CMK (cell line): ENCODE measurements at regions not wholly inside any gene's neighbourhood (a gene's known extent, or its start where the extent isn't known, plus 50 kb on each side); places are given as distances from the start of the nearest gene placed in this dataset.

Source experiments
- DNase-seq: peaks from one replicate; pipeline ENCODE4 v3.0.0-alpha.2; 2010; ENCODE audit warnings: low read depth

DNA sequence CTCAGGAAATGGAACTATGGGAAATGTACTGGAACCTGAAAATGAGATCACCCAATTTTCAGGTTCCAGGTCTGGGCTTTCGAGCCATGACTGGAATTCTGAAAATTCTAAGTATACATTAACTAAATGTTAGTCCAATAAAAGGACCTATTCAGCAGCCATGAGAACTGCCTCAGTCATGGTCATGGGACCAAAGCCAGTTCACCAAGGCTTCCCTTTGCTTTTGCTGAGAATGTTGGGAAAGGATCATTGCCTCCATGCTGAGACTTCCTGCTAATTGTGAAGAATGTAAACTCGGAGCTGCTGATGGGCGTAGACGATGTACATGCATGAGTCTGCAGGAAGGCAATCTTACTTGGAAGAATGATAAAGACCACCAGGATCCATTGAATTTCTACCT lies 624.4 kb upstream of the SOX11 start:
- no peak for DNase-seq

DNA sequence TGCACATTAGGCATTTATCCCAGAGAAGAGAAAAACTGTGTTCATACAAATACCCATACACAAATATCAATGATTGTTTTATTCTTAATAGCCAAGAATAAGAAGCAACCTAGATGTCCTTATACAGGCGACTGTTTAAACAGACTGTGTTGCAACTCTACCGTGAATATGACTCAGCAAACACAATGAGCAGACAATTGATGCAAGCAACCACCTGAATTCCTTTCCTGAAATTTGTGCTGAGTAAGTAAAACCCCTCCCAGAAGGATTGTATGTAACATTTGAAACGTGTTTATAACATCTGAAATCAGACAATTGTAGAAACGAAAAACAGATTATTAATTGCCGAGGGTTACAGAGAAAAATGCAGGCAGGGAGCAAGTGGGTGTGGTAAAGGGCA lies 621.9 kb upstream of the SOX11 start:
- no peak for DNase-seq

DNA sequence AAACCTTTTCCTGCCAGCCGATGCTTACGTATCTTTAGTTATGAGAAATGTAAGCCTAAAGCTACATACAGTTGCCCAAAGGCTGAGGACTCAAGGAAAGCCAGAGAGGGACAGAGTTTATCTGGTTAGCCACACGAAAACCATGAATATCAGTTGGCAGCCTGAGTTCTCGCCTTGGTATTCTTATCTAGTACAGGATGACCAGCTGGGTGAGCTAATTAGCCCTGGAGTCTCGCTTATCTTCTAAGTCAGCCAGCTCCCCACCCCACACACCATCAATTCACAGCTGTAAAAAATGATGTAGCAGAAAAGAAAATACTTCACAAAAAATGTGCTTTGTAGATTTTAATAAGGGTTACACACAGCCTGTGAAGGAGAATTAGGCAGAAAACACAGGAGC lies 617.5 kb upstream of the SOX11 start:
- peak; percentile 74 for DNase-seq

DNA sequence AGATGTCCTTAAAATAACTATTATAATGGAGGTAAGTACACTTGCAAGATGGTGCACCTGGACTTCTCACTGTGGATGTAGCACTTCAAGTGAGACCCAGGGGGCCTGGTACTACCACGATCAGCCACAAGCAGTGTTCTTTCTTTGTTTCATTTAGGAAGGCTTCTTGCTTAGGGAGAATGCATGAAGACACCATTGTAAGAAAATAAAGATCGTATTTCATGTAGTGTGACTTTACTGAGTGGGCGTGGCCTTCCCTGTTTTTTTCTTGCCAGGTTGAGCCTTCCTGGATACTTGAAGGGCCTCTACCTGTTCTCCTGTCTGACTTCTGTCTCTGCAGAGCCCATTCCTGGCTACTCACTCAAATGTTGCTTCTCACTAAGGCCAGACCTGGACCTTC lies 615.6 kb upstream of the SOX11 start:
- DNase-seq, result no peak

DNA sequence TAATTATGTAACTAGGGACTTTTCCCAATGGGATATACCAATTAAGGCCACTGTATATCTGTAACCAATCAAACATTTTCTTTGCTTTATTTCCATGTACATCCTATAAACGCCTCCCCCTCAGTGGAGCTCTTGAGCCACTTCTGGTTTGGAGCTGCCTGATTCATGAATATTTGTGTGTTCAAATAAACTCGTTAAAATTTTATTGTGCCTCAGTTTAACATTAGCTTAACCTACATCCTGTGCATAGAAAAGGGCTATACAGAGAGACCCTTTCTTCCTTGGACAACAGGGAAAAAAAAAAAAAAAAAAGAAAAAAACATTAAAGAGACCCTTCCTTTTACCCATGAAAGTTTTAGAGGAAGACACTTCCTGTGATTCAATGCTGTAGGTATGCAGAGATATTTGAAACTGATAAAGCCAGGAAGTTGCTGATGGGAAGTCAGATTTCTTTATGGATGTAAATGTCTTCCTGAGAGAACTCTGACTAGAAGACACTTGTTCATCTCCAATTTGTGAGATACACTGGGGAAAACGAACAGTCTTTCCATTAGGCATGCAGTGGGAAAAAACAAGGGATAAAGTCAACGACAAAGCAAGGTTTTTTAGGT lies 614.6 kb upstream of the SOX11 start:
- DNase-seq, result no peak

DNA sequence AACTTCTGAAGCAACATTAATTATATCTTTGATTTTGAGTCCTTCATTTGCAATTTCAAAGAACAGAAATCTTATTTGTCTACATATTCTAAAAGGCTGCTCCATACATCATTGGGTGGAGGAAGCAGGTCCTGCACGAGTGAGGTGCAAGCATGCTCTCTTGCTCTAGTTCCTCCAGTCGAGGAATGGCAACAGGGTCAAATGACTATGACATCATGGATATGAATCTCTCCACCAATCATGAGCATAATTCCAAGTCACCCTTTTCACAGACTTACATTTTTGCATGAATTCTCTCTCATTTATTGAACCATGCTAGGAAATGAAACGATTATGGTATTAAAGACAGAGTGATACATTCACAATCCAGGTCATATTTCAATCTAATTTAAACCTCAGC lies 608.8 kb upstream of the SOX11 start:
- no peak for DNase-seq

DNA sequence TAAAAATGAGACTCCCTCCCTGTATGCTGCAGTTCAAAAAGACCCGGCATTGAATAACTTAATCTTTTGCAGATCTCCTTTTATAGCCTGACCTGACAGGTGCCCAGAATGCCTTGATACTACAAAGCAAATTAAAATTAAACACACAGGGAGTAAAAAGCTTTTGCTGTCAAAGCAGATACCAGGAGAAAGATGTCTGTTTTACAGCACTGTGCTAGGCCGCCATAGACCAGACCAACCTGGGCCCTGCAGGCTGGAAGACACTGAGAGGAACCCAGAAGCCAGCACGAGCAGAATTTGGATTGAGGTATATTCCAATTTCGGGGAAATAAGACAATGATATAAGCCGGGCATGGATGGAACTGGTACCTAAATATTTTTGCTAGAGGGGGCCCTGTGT lies 602.8 kb upstream of the SOX11 start:
- DNase-seq, result no peak

DNA sequence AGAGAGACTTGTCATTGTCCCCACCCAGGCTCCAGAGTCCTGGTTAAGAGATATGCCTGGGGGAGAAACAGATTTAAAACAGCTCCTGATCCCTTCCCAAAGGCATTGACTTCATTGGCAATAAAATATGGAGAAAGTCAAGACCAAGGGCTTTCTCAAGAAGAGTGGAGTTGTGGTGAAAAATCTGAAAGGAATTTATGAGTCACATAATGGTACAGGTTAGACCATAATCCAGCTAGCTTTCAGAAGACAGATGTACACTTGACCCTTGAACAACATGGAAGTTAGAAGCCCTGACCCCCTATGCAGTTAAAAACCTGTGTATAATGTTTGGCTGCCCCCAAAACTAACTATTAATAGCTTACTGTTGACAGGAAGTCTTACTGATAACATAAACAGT lies 599.1 kb upstream of the SOX11 start:
- no peak for DNase-seq

DNA sequence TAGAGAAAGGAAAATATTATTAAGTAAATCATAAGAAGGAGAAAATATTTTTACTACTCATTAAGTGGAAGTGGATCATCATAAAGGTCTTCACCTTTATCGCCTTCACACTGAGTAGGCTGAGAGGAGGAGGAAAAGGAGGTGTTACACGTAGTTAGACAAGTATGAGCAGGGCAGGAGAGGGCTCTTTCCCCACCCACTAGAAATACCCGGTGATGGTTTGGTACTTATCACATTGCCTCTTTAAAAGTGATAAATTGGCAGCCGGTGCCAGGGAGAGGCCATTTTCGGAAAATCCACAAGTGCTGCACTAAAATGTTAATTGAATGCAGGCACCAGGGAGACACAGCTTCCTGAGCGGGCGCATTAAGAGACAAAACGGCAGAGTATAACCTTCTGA lies 598.7 kb upstream of the SOX11 start:
- no peak for DNase-seq

DNA sequence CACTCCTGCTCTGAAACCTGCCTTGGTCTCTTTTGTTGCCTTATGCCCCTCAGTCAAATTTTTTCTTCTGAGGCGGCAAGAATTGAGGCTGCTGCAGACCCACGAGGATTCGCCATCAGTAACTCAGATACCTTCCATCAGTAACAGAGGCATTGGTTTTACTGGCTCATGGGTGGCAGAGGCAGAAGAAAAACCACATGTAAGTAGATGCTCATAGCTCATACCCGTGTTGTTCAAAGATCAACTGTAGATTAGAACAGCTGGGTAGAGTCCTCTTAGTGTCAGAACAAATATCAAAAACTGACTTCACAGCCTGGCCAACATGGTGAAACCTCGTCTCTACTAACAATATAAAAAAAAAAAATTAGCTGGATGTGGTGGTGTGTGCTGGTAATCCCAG lies 598.0 kb upstream of the SOX11 start:
- no peak for DNase-seq

DNA sequence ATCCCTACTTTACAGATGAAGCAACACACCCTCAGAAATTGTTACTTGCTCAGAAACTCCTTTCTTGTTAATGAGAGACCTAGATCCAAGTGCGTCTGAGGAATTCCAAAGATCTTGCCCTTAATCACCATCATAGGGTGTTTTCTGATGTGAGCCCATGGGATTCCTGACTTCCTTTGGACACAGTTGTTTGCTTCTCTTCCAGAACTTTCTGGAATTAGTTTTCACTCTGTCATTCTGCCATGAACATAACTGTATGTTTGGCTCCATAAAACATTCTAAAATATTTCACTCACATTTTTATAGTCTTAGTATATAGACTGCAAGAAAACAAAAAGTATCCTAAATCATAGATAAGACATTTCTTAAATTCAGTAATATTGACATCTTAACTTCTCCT lies 593.9 kb upstream of the SOX11 start:
- no peak for DNase-seq

DNA sequence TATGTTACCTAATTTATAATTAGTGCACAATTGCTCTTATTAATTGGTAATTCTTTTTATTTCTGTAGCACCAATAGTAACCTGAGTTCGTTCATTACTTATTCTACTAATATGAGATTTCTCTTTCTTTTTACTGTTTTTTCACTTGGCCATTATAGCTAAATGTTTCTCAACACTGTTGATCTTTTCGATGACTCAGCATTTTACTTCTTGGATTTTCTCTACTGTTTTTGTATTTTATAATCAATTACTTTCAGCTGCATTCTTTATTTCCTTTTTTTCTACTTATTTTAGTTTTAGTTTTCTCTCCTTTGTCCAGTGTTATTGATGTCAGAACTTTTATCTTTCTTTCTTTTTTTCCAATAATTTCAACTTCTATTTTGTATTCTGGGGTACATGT lies 589.4 kb upstream of the SOX11 start:
- no peak for DNase-seq

DNA sequence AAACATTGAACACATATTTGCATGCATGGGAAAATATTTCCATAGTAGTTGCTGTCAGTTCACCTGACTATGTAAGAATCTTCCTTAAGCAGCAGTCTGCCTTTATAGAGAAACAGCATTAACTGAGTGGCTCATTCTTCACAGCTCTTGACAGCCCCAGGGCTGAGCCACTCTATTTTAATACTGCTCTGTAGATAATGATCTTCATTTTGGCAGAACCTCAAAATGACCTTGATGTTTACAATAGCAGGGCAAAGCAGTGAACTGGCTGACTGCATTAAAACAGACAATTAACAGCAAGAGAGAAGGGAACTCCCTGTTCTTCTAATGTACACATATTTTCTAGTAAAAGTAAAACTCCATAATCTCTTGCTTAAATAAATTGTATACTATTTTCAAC lies 580.6 kb upstream of the SOX11 start:
- DNase-seq, result no peak

DNA sequence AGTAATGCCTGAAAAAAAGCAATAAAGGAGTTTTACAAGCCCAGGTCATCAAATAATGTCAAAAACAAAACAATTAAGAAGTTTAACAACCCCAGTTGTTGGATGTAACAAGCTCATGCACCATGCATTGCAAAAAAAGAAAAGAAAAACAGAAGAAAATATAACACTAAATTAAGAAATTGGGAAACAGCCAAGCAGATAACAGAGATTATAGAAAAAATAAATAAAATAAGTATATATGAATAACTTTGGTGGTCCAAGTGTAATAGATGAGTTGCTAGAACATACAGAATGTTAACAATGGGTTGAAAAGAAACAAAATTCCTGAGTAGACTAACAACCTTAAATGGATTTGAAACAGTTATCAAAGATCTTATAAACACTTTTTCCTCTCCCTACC lies 573.1 kb upstream of the SOX11 start:
- DNase-seq, result no peak

DNA sequence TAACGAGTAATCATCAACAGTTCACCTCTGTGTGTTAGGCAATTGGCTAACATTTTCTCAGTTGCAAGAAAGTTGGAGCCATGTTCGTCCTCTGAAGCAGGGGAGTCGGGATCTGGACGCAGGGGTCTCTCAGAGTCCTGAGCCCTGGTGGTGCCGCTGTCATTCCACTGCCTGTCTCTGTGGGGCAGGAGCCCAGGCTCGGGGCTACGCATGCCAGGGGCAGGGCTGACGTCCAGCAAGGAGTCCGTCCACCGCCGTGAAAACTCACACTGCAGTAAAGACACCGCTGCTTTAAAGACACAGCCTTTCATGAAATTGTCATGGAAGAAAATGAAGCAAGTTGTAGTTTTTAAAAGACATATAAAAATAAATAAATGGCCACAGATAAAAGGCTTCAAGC lies 571.1 kb upstream of the SOX11 start:
- DNase-seq, result no peak

DNA sequence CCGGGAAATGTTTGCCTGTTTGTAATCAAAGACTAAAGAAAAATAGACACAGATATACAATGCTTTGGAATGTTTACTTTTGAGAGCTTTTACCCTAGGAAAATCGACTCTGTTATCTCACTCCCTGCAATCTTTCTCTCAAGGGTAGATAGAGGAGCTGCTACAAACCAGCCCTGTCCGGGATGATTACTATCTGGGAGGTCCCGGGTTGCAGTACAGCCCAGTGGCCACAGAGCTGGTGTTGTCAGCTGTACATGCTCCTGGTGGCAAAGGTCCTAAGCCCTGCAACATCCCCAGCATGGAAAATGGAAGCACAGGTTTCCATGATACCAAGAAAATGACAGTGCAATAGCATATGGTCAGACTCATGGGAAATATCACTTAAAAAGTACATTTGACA lies 570.5 kb upstream of the SOX11 start:
- no peak for DNase-seq

DNA sequence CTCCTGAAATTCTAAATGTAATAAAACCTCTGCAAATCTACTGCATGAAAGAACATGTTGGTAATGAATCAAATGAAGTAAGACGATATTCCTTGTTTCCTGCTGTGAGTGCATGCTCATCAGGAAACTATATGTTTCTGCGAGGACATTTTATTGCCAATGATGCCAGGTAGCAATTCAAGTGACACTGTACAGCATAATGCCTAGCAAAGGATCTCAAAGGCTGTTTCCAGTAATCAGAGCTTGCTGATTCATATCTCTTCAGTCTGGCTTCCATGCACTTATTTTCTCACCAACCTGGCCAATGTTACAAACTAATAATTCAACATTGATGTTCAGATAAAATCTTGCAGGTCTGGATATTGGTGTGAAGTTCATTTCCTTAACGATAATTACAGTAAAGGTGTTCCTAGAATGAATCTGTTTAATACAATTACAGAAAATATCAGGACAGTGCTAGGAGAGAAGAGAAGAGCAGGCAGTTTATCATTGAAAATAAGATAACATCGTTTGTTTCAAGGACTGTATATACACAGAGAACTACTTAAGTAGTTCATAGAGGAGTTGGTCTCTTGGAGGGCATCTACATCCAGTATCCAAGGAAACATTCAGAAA lies 568.5 kb upstream of the SOX11 start:
- DNase-seq, result no peak

DNA sequence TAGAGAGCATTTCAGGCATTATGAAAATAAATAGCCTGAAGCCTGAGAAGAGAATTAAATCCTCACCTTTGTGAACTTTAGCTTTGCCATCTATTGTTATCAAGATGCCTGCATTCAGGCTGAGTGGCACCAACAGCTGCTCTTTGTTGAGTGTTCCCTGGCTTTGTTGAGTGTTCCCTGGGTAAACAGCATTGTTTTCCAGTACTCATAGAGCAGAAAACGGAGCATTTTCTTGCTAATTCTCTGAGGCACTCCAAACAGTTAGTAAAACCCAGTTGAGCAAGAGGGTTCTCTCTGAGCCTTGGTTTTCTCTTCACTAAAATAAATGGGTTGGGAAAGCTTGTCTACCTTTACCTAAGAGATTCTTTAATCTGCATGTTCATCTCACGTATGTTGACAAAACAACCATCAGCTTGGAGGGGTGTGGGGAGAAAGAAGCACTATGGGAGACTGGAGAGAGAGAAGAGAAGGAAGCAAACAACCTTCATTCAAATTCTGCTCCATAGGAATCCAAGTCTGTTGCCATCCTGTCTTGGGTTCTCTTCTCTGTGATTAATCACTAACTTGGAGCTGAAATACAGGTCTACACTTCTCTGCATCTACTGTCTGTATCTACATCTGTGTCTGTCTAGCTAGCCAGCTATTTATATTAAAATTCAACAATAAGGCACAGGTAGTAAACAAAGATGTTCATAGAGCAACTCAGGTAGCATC lies 567.0 kb upstream of the SOX11 start:
- no peak for DNase-seq

DNA sequence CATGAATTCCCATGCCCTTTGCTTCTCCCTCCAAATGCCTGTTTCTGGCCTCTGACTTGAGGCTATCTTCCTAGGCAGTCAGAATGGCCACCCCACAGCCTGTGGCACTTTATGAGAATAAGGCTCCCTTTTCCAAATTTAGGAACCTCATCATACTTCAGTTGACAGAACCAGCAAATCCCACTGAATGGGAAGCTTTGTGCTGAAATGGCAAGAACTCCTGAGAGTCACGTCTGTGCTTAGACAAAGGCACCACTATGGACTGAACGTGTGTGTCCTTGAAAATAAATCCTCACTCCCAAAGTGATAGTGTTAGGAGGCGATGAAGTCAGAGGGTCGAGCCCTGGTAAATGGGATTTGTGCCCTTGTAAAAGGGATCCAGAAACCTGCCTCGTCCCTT lies 559.9 kb upstream of the SOX11 start:
- no peak for DNase-seq

DNA sequence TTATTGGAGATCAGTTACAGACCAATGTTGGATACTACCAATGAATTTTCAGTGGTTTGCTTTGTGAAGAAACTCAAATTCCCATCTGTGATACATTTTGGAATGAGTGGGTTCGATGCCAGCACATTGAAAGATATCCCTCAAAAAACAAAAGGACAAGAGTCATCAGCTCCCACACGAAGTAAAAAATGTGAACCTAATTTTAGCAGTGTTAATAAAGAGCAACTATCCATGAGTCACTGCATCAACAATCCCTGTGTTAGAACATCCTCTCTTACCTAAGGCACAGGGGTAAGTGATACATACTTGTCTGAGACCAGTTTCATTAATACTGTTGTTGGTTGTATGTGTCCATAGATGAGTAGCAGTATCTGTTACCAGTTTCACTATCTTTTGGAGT lies 551.8 kb upstream of the SOX11 start:
- DNase-seq, result no peak

DNA sequence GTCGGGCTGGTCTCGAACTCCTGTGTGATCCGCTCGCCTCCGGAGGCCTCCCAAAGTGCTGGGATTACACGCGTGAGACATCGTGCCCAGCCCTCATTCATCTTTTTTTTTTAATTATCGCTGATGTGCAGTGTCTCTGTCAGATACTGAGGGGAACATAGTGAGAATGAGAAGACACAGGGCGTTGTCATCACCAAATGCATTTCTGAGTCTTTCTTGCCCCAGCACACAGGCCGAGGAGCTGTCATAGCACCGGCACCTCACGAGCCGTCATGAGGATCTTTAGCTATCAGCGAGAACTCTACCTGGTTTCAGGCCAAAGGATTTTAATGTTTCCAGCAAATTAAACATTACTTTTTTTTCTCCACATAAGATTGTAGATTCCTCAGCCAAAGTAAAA lies 548.0 kb upstream of the SOX11 start:
- DNase-seq, result no peak

DNA sequence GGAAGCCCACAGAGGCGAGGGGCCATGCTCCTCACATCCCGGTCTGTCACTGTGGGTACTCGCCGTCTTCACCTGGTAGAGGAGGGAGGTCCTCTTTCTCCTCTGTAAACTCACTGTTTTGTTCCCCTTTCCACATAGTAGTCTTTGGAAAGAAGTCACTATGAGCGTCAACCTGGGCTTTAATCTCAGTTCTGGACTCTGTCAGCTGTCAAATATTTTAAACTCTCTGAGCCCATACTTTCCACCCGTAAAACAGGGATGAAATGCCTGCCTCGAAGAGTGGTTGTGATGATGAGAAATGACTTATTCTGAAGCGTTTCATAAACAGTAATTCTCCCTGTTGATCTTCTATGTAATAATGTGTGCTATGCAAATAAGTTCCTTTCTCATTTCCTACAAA lies 547.1 kb upstream of the SOX11 start:
- DNase-seq, result no peak

DNA sequence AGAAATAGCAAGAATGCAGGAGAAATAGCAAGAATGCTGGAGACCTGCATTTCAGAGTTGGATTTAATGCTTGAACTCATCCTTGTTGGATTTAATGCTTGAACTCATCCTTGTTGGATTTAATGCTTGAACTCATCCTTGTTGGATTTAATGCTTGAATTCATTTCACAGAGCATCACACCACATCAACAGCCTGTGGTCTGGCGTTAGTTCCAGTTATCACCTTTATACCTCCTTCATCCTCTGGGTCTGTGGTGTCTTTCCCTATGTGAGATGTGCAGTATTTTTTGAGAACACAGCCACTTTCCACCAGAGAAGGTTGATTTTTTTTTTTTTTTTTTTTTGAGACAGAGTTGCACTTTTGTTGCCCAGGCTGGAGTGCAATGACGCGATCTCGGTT lies 546.4 kb upstream of the SOX11 start:
- DNase-seq, result no peak
